ENCODE measurements at regions not wholly inside any gene's neighbourhood (a gene's known extent, or its start where the extent isn't known, plus 50 kb on each side); places are given as distances from the start of the nearest gene placed in this dataset.

- FAIRE-seq (no peak), DNase-seq (ENCODE audit: insufficient read length) (no peak)
- TF ChIP-seq POLR2A (IDR thresholded peaks at IDR 0.05; ENCODE audit: low read depth, low read length): no peak
- no peak for TF ChIP-seq TAF1 (IDR thresholded peaks at IDR 0.05; ENCODE audit: borderline replicate concordance, low read depth, low read length)
- TF ChIP-seq POLR2AphosphoS5 (IDR thresholded peaks at IDR 0.05; ENCODE audit: low read depth, low read length): no peak
Observed at GRCh38 chr2:56934866-56935265, 751.1 kb downstream of the CCDC85A start.

GRCh38 chr2:56940054-56940453, 756.3 kb downstream of the CCDC85A start:
- TF ChIP-seq POLR2AphosphoS5 (IDR thresholded peaks at IDR 0.05; ENCODE audit: low read depth, low read length) (no peak), TAF1 (IDR thresholded peaks at IDR 0.05; ENCODE audit: borderline replicate concordance, low read depth, low read length) (no peak), POLR2A (IDR thresholded peaks at IDR 0.05; ENCODE audit: low read depth, low read length) (no peak)
- DNase-seq (ENCODE audit: insufficient read length) (no peak), FAIRE-seq (no peak)

GRCh38 chr2:56952871-56953270, 769.1 kb downstream of the CCDC85A start:
- DNase-seq (ENCODE audit: insufficient read length): no peak
- TF ChIP-seq POLR2A (IDR thresholded peaks at IDR 0.05; ENCODE audit: low read depth, low read length) (no peak), POLR2AphosphoS5 (IDR thresholded peaks at IDR 0.05; ENCODE audit: low read depth, low read length) (no peak), TAF1 (IDR thresholded peaks at IDR 0.05; ENCODE audit: borderline replicate concordance, low read depth, low read length) (no peak)
- FAIRE-seq: no peak

GRCh38 chr2:56960581-56960980, 776.8 kb downstream of the CCDC85A start:
- FAIRE-seq (no peak), DNase-seq (ENCODE audit: insufficient read length) (no peak)
- TF ChIP-seq TAF1 (IDR thresholded peaks at IDR 0.05; ENCODE audit: borderline replicate concordance, low read depth, low read length): no peak
- TF ChIP-seq POLR2AphosphoS5 (IDR thresholded peaks at IDR 0.05; ENCODE audit: low read depth, low read length): no peak
- no peak for TF ChIP-seq POLR2A (IDR thresholded peaks at IDR 0.05; ENCODE audit: low read depth, low read length)

GRCh38 chr2:56962673-56963072, 778.9 kb downstream of the CCDC85A start:
- TF ChIP-seq TAF1 (IDR thresholded peaks at IDR 0.05; ENCODE audit: borderline replicate concordance, low read depth, low read length) (no peak), POLR2AphosphoS5 (IDR thresholded peaks at IDR 0.05; ENCODE audit: low read depth, low read length) (no peak), POLR2A (IDR thresholded peaks at IDR 0.05; ENCODE audit: low read depth, low read length) (no peak)
- DNase-seq (ENCODE audit: insufficient read length) (no peak), FAIRE-seq (no peak)

- no peak for DNase-seq (ENCODE audit: insufficient read length)
- TF ChIP-seq POLR2AphosphoS5 (IDR thresholded peaks at IDR 0.05; ENCODE audit: low read depth, low read length) (no peak), POLR2A (IDR thresholded peaks at IDR 0.05; ENCODE audit: low read depth, low read length) (no peak), TAF1 (IDR thresholded peaks at IDR 0.05; ENCODE audit: borderline replicate concordance, low read depth, low read length) (no peak)
- FAIRE-seq: no peak
Observed at GRCh38 chr2:56969513-56969912, 785.7 kb downstream of the CCDC85A start.

GRCh38 chr2:56971383-56971974, 787.7 kb downstream of the CCDC85A start:
- TF ChIP-seq POLR2A (IDR thresholded peaks at IDR 0.05; ENCODE audit: low read depth, low read length) (no peak), POLR2AphosphoS5 (IDR thresholded peaks at IDR 0.05; ENCODE audit: low read depth, low read length) (no peak), TAF1 (IDR thresholded peaks at IDR 0.05; ENCODE audit: borderline replicate concordance, low read depth, low read length) (no peak)
- FAIRE-seq (no peak), DNase-seq (ENCODE audit: insufficient read length) (no peak)

GRCh38 chr2:56981554-56981953, 797.8 kb downstream of the CCDC85A start:
- TF ChIP-seq POLR2AphosphoS5 (IDR thresholded peaks at IDR 0.05; ENCODE audit: low read depth, low read length) (no peak), POLR2A (IDR thresholded peaks at IDR 0.05; ENCODE audit: low read depth, low read length) (no peak), TAF1 (IDR thresholded peaks at IDR 0.05; ENCODE audit: borderline replicate concordance, low read depth, low read length) (no peak)
- DNase-seq (ENCODE audit: insufficient read length) (no peak), FAIRE-seq (no peak)

- DNase-seq (ENCODE audit: insufficient read length) (no peak), FAIRE-seq (no peak)
- no peak for TF ChIP-seq POLR2A (IDR thresholded peaks at IDR 0.05; ENCODE audit: low read depth, low read length)
Observed at GRCh38 chr2:56985609-56986008, 801.8 kb downstream of the CCDC85A start.

GRCh38 chr2:57022496-57022895, 838.7 kb downstream of the CCDC85A start:
- TF ChIP-seq POLR2AphosphoS5 (IDR thresholded peaks at IDR 0.05; ENCODE audit: low read depth, low read length): no peak
- TF ChIP-seq POLR2A (IDR thresholded peaks at IDR 0.05; ENCODE audit: low read depth, low read length): no peak
- TF ChIP-seq TAF1 (IDR thresholded peaks at IDR 0.05; ENCODE audit: borderline replicate concordance, low read depth, low read length): no peak
- FAIRE-seq: no peak
- DNase-seq (ENCODE audit: insufficient read length): no peak

GRCh38 chr2:57044931-57045635, 861.3 kb downstream of the CCDC85A start:
- FAIRE-seq: no peak
- no peak for DNase-seq (ENCODE audit: insufficient read length)
- TF ChIP-seq TAF1 (IDR thresholded peaks at IDR 0.05; ENCODE audit: borderline replicate concordance, low read depth, low read length) (no peak), POLR2AphosphoS5 (IDR thresholded peaks at IDR 0.05; ENCODE audit: low read depth, low read length) (no peak), POLR2A (IDR thresholded peaks at IDR 0.05; ENCODE audit: low read depth, low read length) (no peak)

- DNase-seq (ENCODE audit: insufficient read length) (no peak), FAIRE-seq (no peak)
- TF ChIP-seq TAF1 (IDR thresholded peaks at IDR 0.05; ENCODE audit: borderline replicate concordance, low read depth, low read length): no peak
- TF ChIP-seq POLR2A (IDR thresholded peaks at IDR 0.05; ENCODE audit: low read depth, low read length): no peak
- TF ChIP-seq POLR2AphosphoS5 (IDR thresholded peaks at IDR 0.05; ENCODE audit: low read depth, low read length): no peak
Observed at GRCh38 chr2:57049273-57049672, 865.5 kb downstream of the CCDC85A start.

Measured in GM12892 (cell line).